NCI-H146 (cell line): ENCODE measurements at regions not wholly inside any gene's neighbourhood (a gene's known extent, or its start where the extent isn't known, plus 50 kb on each side); places are given as distances from the start of the nearest gene placed in this dataset.

ENCODE experiments used
- DNase-seq: peaks from one replicate; lab custom pipeline; 2025; lab: John Stamatoyannopoulos, UW

DNA sequence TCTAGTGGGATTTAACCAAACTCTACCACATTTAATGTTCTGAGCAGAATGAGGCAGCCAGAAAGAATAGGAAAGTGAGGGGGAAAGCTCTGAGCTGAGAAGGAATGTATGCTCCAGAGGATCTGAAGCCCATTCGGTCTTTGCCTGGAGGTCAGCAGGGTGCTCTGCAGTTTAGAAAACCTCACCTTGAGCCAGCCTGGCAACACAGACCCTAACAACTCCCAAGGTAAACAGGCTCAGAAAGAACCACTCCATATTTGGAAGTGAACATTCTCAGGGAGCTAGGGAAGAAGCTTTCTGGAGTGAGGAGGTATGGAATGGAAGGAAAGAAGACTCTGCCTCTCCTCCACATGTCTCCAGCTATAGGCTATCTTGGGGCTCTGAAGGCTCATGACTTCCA, 398.8 kb downstream of the SEC16B start:
- DNase-seq, result no peak

DNA sequence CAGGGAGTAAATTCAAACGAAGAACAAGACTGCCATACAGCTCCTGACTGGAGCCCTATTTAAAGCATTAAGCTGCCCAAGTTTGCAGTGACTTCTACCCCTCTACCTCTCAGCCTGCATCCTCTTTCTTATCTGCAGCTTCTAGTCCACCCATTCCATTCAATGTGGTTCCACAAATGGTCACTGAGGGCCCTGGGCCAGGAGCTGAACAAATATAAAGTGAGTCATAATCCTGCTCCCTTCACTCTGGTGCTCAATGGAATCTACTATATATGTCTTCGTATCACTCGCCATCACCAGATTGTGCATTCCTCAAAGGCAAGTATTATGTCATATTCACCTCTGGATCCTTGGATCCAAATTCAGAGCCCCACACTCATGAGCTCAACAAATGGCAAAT, 398.7 kb downstream of the BRINP2 start:
- DNase-seq, result no peak

DNA sequence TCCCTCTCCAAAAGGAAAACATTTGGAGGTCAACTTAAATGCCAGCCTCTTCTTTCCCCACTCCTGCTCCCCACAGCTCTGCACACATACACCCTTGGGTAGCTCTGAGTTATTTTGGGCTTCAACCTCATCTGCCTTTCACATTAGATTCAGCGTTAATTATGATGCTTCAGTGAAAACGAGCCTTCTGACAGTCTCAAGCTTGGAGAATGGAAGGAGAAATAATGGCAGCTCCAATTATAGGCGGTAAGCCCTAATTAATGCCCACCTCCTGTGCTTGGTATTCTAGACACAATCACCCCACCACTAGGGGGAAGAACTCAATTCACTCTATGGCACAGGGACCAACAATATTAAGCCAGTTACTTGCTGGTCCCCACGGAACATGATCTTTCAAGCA, 397.9 kb downstream of the BRINP2 start:
- DNase-seq, result peak; percentile 3

DNA sequence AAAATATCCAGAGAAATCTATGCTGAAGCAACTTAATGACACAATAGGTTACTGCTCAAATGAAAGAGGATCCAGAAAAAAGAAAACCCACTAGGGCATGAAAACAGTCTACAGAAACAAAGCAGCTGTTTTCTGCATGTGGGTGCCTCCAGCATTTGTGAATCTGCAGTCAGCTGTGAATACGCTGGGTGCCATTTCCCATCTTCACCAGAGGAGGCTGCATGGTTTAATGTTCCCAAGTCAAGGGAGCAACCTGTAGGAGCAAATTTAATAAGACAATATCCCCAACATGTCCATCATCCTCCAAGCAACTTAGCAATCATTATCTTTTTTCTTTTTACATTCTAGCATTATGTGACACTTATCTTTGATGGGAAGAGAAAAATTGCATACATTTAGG, 396.6 kb downstream of the BRINP2 start:
- DNase-seq, result no peak

DNA sequence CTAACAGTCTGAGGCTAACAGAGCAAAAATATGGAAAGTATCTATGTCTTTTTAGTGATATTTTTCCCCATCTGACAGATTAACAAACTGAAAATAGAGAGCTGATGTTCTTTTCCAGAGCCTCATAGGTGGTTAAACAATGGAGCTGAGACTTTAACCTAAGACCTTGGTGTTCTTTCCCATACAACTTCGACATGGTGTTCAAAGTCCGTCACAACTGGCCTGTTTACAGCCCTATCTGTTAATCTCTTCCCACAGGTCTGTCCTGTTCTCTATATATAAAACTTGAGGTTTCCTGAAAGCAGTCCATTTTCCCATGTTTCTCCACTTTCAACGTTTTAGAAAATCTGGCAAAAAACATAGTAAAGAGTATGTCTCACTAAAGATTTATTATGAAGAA, 395.7 kb downstream of the BRINP2 start:
- no peak for DNase-seq

DNA sequence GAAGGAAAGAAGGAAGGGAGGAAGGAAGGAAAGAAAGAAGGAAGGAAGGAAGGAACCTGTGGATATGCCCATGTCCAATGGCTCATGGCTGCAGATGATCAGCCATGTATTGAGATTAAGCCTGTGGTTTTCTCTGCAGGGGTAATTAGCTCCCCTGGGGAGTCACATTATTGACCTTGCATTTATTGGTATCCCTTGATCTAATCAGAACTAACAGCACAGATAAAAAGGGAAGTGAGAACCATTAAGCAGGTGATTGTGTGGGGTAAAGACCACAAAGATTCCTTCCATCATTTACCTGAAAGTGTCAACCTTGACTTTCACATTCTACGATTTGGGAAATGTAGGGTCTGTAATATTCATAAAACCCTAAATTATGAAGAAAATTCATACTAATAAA, 390.7 kb downstream of the BRINP2 start:
- peak; percentile 16 for DNase-seq

DNA sequence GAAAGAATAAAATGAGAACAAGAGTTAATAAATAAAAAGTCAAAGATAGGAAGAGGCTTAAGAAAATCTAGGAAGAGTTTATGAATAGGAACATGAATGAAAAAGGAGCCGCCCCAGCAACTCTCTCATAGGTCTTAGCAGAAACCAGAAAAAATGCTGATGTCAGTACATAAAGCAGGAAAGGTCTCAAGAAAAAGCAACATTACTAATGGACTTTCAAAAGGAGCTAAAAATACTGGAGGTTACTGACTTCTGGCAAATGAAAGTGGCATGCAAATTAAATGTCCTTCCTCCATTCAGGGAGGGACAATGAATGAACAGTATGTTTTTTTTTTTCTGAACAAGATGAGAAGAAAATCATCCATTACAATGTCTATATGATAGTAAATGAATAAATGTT, 387.6 kb downstream of the BRINP2 start:
- no peak for DNase-seq

GRCh38 chr1:177556163-177556562, 385.4 kb downstream of the BRINP2 start:
- no peak for DNase-seq

DNA sequence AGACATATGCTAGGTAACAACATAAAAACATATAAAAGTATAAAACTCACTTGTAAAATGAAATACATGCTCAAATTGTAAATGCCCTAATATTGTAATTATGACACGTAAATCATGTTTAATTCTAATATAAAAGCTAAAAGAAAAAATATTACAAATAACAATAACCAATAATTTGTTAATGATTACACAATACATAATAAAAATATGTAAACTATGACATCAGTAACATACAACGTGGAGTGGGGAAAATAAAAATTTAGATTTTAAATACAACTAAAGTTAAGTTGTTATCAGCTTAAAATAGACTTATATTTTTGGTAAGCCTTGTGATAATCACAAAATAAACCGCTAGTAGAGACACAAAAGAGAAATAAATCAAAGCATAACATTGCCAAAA, 376.4 kb downstream of the BRINP2 start:
- DNase-seq, result no peak

DNA sequence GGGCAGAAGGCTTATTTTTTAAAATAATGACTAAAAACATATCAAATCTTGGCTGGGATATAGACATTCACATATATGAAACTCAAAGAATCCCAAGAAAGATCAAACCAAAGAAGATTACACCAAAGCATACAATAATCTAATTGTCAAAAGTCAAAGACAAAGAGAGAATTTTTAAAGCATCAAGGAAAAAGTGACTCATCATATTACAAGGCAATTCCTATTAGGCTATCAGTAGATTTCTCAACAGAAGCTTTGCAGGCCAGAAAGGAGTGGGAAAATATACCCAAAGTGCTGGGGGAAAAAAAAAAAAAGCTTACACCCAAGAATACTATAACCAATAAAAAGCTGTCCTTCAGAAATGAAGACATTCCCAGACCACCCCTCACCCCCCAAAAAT, 375.6 kb downstream of the BRINP2 start:
- no peak for DNase-seq

GRCh38 chr1:177526201-177526600, 355.4 kb downstream of the BRINP2 start:
- DNase-seq, result no peak

DNA sequence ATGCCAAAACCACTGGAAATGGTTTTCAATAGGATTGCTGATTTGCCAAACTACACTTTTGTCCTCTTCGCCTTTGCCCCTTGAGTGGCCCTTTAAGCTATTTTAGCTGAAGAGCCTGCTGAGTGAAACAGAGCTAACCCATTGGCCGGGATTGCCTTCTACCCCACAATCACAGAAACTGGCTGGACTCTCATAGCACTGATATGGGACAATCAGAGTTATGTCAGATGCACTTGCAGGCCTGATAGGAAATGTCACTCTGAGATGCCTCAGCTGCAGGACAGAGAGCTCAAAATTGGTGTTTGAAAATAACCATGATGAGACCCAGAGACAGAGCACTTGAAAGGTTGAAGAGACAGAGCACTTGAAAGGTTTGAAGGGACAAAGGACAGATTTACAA, 354.4 kb downstream of the BRINP2 start:
- DNase-seq, result no peak

DNA sequence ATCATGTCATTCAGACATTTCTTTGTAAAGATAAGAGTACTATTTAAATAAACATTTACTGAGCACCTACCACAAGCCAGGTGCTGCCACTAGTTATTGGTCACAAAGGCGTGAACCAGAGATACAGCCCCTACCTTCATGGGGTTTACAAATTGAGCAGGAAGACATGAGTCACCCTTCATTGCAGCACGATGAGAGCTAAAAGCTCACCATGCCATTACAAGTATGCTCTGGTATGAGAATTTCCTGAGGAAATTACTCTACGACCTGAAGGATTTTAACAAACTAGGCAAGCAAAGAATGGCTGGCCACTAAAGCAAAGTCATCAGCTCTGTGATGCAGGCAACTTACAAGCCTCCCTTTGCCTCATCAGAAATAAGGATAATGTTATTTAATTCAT, 346.8 kb downstream of the BRINP2 start:
- no peak for DNase-seq

DNA sequence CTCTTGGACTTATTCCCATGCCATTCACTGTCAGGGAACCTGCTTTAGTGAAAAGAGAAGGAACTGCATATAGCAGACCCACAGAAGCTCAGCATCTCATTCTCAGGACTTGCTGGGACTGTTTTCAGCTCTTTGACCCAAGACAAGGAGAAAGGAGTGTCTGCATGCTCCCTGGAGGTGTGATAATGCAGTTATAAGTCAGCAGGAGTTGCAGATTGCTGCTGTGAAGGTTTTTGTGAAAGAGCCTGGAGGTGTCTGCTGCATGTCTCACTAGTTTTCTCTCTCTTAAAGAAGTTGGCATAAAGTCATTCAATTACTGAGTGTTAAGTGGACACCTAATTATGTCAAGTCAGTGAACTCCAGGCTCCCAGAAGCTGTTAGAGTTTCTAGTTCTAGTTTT, 343.4 kb downstream of the BRINP2 start:
- no peak for DNase-seq

GRCh38 chr1:177511036-177511435, 340.3 kb downstream of the BRINP2 start:
- DNase-seq, result no peak

DNA sequence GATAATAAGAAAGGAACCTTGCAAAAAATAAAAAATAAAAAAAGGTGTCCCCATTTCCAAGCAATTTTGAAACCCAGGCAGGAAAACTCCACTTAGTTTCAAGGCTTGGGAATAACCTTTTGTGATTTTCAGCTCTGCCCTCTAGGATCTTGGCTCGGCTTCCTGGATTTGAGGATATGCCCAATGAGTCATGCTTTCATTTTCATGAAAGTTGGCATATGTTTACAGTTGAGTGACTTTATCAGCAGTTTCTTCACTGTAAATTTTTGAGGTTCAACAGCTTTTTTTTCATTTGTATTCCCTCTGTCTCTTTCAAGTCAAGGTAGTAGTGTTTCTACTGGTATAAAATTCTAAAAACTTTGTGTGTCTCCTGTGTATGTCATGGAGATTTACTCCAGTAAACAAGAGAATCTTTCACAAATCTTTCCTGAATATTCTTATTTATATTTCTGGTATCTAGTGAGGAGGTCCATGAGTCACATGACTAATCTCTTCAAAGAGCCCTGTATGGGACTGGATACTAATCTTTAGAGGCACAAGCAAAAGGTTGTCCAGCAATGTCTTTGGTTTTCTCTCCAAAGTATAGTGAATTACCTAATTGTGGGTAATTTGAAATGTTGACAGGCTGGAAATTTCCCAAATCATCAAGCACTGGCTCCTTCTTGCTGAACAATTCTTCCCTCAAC, 335.3 kb downstream of the BRINP2 start:
- no peak for DNase-seq

GRCh38 chr1:177495878-177496277, 325.1 kb downstream of the BRINP2 start:
- DNase-seq, result no peak

- no peak for DNase-seq
Observed at GRCh38 chr1:177490786-177491185, 320.0 kb downstream of the BRINP2 start.

DNA sequence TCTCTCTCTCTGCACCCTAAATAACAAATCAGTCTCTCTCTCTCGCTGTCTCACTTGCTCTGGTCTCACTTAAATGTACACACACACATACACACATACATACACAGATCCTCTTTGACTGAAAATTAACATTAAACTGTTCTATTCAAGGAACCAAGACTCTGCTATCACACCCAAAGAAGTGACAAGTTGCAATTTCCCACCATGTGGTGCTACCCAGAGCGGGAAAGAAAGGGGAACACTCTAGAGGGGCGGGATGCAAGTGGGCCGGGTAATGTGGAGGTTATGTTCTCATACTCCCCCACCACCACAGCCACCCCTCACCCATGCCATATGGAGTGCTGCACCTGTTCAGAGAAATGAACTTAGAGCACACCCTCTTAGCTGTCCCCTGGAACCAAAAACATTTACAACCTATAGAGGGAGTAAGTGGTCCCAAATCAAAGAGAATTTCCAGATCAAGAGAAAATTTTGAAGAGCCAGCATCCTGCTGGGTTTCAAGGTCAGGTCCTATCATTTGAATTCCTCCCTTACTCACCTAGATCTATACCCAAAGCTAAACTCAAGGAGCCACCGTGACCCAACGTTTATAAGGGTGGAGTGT, 319.4 kb downstream of the BRINP2 start:
- DNase-seq, result no peak

DNA sequence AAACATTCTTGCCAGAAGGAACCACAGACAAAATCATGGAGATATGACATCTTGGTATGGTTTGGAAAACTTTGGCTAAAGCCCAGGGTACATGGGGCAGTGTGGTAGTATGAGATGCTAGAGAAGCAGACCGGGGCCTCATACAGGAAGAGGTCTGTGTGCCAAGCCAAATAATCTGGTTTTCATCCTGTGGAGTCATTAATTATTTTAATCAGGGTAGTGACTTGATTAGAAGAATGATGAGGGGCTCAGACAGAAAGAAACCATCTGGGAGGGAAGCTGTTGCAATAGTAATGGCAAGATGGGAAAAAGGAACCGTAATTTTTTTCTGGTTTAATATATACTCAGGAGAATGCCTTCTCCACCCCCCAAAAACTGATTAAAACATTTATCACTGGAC, 318.0 kb downstream of the BRINP2 start:
- no peak for DNase-seq

- no peak for DNase-seq
Observed at GRCh38 chr1:177487481-177487880, 316.7 kb downstream of the BRINP2 start.

DNA sequence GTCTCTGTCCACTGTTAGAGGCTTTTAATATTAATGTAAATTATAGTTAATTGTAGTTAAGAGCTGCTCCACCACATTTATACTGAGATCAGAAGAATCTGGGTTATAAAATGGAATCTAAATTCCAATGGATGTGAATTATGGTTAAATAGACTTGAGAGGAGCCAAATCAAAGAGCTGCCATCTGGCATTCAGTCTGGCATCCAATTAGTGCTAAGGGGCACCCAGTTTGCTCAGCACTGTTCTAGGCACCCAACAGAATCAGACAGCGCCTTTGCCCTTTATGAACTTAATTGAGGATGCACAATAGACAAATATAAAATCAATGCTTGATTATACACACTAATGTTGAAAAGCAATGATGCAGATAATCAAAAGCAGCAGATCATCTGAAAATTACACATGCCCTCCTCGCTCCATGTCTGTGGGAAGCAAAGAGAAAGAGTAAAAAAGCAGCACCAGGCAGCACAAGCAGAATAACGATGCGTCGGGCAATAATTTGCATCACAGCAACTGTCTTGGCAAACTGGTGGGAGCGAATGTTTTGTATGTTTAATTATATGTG, 310.1 kb downstream of the BRINP2 start:
- DNase-seq, result no peak

DNA sequence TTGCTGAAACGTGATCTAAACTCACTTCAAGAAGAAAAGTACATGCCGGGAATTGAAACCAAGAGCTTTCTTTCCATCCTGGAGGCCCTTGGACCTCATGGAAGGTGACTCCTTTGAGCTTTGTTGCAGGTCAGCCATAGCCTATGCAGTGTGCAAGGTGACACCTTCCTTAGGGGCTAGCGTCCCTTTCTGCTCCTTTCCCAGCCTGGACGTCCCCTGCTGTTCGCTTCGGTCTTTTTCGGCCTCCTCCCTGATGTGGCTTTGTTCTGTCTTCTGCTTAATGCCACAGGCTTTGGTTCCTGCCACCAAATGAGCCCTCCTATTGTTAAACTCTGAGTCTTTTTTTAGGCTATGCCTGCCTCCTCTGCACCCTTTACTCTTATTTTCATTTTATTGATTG, 308.8 kb downstream of the BRINP2 start:
- DNase-seq, result no peak

GRCh38 chr1:177476676-177477075, 305.9 kb downstream of the BRINP2 start:
- no peak for DNase-seq
